Renal pelvis (tissue), 1 donor: ENCODE measurements at regions not wholly inside any gene's neighbourhood (a gene's known extent, or its start where the extent isn't known, plus 50 kb on each side); places are given as distances from the start of the nearest gene placed in this dataset.

Source experiments
- DNase-seq: peaks from one replicate; pipeline ENCODE4 v3.0.0-alpha.2; 2013

GRCh38 chr11:88404932-88405710 lies 67.6 kb upstream of the CTSC start:
- no peak for DNase-seq

- DNase-seq: no peak
These were observed 66.9 kb upstream of the CTSC start for GRCh38 chr11:88404391-88404790.

GRCh38 chr11:88402784-88403183 lies 65.2 kb upstream of the CTSC start:
- no peak for DNase-seq

GRCh38 chr11:88402192-88402715 lies 64.7 kb upstream of the CTSC start:
- DNase-seq: no peak

GRCh38 chr11:88398791-88399570 lies 61.4 kb upstream of the CTSC start:
- no peak for DNase-seq

- no peak for DNase-seq
These were observed 60.8 kb upstream of the CTSC start for GRCh38 chr11:88398372-88398771.

- no peak for DNase-seq
These were observed 52.7 kb upstream of the CTSC start for GRCh38 chr11:88390254-88390653.

GRCh38 chr11:88387957-88388356 lies 50.4 kb upstream of the CTSC start:
- no peak for DNase-seq
